ENCODE measurements at regions not wholly inside any gene's neighbourhood (a gene's known extent, or its start where the extent isn't known, plus 50 kb on each side); places are given as distances from the start of the nearest gene placed in this dataset.

DNA sequence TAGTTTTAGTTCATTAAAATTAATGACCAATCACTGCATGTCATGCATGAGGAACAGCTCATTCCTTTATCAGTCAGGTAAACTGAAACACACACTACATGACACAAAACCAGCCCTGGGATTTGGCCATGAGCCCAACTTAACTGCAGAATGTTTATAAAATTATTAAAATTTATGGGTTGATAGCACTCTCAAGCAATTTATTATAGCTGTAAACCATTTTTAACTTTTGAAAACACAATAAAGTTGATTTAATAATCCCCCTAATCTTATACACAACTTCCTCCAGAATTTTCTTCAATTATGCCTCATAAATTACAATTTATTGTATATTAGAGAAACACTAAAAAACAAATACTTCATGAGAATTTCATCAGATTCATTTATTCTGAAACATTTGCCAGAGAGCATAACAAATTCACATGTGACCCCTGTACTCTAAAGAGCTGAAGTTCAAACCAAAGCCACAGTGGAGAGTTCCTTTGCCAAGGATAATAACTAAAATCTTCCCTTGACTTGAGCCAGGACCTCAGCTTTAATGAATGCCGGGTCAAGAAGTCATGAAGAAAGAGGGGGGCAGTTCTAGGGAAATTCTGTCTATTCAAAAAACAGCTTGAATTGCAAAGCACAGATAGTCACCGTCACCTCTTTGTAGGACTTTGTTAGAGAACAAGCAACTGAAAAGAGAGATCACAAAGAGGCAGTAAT is 763.7 kb upstream of the GRAMD2B start:
- intact Hi-C loops (cut with micrococcal nuclease; ENCODE audit: unreplicated experiment), result no loop called here
- TF ChIP-seq, protein P1, sequence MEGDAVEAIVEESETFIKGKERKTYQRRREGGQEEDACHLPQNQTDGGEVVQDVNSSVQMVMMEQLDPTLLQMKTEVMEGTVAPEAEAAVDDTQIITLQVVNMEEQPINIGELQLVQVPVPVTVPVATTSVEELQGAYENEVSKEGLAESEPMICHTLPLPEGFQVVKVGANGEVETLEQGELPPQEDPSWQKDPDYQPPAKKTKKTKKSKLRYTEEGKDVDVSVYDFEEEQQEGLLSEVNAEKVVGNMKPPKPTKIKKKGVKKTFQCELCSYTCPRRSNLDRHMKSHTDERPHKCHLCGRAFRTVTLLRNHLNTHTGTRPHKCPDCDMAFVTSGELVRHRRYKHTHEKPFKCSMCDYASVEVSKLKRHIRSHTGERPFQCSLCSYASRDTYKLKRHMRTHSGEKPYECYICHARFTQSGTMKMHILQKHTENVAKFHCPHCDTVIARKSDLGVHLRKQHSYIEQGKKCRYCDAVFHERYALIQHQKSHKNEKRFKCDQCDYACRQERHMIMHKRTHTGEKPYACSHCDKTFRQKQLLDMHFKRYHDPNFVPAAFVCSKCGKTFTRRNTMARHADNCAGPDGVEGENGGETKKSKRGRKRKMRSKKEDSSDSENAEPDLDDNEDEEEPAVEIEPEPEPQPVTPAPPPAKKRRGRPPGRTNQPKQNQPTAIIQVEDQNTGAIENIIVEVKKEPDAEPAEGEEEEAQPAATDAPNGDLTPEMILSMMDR (IDR thresholded peaks at IDR 0.05; ENCODE audit: unreplicated experiment), result no peak

DNA sequence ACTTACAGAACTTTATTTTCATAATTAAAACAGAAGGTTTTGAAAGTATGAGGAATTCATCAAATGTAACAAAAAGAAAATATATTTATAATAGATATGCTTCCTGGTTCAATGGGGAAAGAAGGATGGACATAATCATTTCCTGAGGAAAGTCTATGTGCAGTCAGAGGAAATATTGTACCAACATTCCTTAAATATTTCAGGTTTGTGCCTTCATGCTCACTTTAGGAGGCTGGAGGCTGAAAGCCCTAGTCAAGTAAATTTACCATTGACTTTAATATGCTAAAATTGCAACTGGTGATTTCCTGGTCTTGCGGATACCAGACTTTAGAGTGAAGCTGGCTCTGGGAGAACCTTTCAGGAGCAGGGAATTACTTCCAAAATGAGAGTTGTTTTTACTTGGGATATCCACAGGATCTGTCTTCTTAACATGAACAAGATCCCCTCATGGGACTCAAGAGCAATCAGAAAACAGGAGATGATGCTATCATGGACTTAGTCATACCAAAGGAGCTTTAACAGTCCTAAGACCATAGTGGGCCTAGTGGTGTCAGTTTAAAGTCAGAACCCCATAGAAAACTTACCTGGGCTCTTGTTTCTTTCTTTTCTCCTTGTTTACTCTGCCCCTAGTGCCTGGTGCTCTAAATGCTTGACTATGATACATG is 762.8 kb upstream of the GRAMD2B start:
- no TSS peak for BruUV-seq (replicated peaks)
- H3K9me3 Mint-ChIP-seq (ENCODE audit: low read depth, unreplicated experiment), result peaks cover 7% of the 10 kb centered on the region
- no peak for DNase-seq
- no peak overlapping the region for H3K27ac Mint-ChIP-seq (ENCODE audit: unreplicated experiment)
- H3K27me3 Mint-ChIP-seq (ENCODE audit: unreplicated experiment), result no peaks in the 10 kb centered on the region
- no peak overlapping the region for H3K4me3 Mint-ChIP-seq (ENCODE audit: low read depth, unreplicated experiment)
- TF ChIP-seq, protein P1 (IDR thresholded peaks at IDR 0.05; ENCODE audit: unreplicated experiment), result no peak
- intact Hi-C loops (cut with micrococcal nuclease; ENCODE audit: unreplicated experiment), result no loop called here
- H3K4me1 Mint-ChIP-seq (ENCODE audit: low read depth, unreplicated experiment), result no peaks in the 10 kb centered on the region
- CTCF ChIA-PET, result no interaction called here
- no peaks in the 10 kb centered on the region for H3K36me3 Mint-ChIP-seq (ENCODE audit: insufficient read depth, unreplicated experiment)

More for the DNA sequence above, 763.7 kb upstream of the GRAMD2B start:
- no peak for DNase-seq
- H3K27me3 Mint-ChIP-seq (ENCODE audit: unreplicated experiment), result no peaks in the 10 kb centered on the region
- BruUV-seq (replicated peaks), result no TSS peak
- CTCF ChIA-PET, result no interaction called here
- H3K4me3 Mint-ChIP-seq (ENCODE audit: low read depth, unreplicated experiment), result no peak overlapping the region
- no peak overlapping the region for H3K27ac Mint-ChIP-seq (ENCODE audit: unreplicated experiment)
- H3K9me3 Mint-ChIP-seq (ENCODE audit: low read depth, unreplicated experiment), result peaks cover 7% of the 10 kb centered on the region
- H3K36me3 Mint-ChIP-seq (ENCODE audit: insufficient read depth, unreplicated experiment), result no peaks in the 10 kb centered on the region
- H3K4me1 Mint-ChIP-seq (ENCODE audit: low read depth, unreplicated experiment), result no peaks in the 10 kb centered on the region

DNA sequence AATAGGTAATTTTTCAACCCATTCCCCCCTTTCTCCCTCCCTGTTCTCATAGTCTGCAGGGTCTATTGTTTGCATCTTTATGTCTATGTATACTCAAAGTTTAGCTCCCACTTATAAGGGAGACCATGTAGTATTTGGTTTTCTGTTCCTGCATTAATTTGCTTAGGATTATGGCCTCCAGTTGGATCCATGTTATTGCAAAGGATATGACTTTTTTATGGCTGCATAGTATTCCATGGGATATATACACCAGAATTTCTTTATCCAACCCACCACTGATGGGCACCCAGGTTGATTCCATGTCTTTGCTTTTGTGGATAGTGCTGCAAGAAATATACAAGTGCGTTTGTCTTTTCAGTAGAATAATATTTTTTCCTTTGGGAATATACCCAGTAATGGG is 761.6 kb upstream of the GRAMD2B start:
- Mint-ChIP-seq H3K4me1 (ENCODE audit: low read depth, unreplicated experiment) (no peaks in the 10 kb centered on the region), H3K36me3 (ENCODE audit: insufficient read depth, unreplicated experiment) (no peaks in the 10 kb centered on the region), H3K9me3 (ENCODE audit: low read depth, unreplicated experiment) (peaks cover 7% of the 10 kb centered on the region), H3K27me3 (ENCODE audit: unreplicated experiment) (peaks cover 2% of the 10 kb centered on the region), H3K27ac (ENCODE audit: unreplicated experiment) (no peak overlapping the region), H3K4me3 (ENCODE audit: low read depth, unreplicated experiment) (no peak overlapping the region)
- no peak for DNase-seq
- TF ChIP-seq, protein P1 (IDR thresholded peaks at IDR 0.05; ENCODE audit: unreplicated experiment), result no peak
- intact Hi-C loops (cut with micrococcal nuclease; ENCODE audit: unreplicated experiment), result no loop called here
- CTCF ChIA-PET, result no interaction called here
- no TSS peak for BruUV-seq (replicated peaks)

DNA sequence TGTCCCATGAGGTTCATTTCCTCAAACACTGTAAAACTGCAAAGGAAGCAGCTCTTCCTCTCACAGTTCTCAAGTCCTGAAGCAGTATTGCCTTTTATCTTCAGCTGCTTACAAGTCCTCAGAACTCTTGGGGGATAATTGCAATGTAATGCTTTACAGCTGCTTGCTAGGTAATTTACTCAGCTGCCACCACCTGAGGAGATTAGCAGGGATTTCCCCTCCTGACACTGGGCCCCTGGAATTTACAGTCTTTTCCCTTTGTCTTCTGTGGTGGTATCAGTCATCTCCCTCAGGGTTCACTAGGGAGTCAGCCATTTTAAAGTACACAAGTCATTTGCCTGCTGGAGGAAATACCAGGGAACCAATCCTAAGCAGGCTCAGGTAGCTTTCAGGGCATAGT is 754.3 kb upstream of the GRAMD2B start:
- TF ChIP-seq, protein P1 (IDR thresholded peaks at IDR 0.05; ENCODE audit: unreplicated experiment), result no peak
- DNase-seq, result peak; percentile 4
- Mint-ChIP-seq H3K36me3 (ENCODE audit: insufficient read depth, unreplicated experiment) (no peaks in the 10 kb centered on the region), H3K27me3 (ENCODE audit: unreplicated experiment) (peaks cover 8% of the 10 kb centered on the region), H3K4me3 (ENCODE audit: low read depth, unreplicated experiment) (no peak overlapping the region), H3K4me1 (ENCODE audit: low read depth, unreplicated experiment) (no peaks in the 10 kb centered on the region), H3K27ac (ENCODE audit: unreplicated experiment) (no peak overlapping the region), H3K9me3 (ENCODE audit: low read depth, unreplicated experiment) (peaks cover 6% of the 10 kb centered on the region)
- intact Hi-C loops (cut with micrococcal nuclease; ENCODE audit: unreplicated experiment), result no loop called here
- CTCF ChIA-PET, result interaction anchor here (0.8 kb wide), 1 partner anchor 167 kb away, joined by 3 read pairs; no protein-coding TSS in a partner anchor
- BruUV-seq (replicated peaks), result no TSS peak
